Smooth muscle cell (in vitro differentiated cells): ENCODE measurements at regions not wholly inside any gene's neighbourhood (a gene's known extent, or its start where the extent isn't known, plus 50 kb on each side); places are given as distances from the start of the nearest gene placed in this dataset.

Experiments used
- DNase-seq: peaks from one replicate; lab custom pipeline; 2025; ENCODE audit not compliant: unreplicated experiment; lab: John Stamatoyannopoulos, UW
- H2AFZ ChIP-seq: fragments of 200-600 bp; sonication (generic); 2 replicates; pipeline ENCODE4 v1.6.0; 2016; ENCODE audit warnings: antibody characterized with exemption, low read depth, mild to moderate bottlenecking
- H3F3A ChIP-seq: fragments of 200-600 bp; sonication (generic); 2 replicates; pipeline ENCODE4 v1.6.0; 2017; ENCODE audit warnings: antibody characterized with exemption, low read depth
- H3K27ac ChIP-seq: fragments of 200-600 bp; sonication (generic); 2 replicates; pipeline ENCODE4 v1.5.1; 2016; ENCODE audit warnings: low read depth, mild to moderate bottlenecking
- H3K27me3 ChIP-seq: fragments of 200-600 bp; sonication (generic); 2 replicates; pipeline ENCODE4 v1.6.1; 2016; ENCODE audit warnings: low read depth, mild to moderate bottlenecking
- H3K36me3 ChIP-seq: fragments of 200-600 bp; sonication (generic); 2 replicates; pipeline ENCODE4 v1.5.1; 2016; ENCODE audit warnings: low read depth
- H3K4me1 ChIP-seq: fragments of 200-600 bp; sonication (generic); 2 replicates; pipeline ENCODE4 v1.5.1; 2016; ENCODE audit warnings: low read depth
- H3K4me2 ChIP-seq: fragments of 200-600 bp; sonication (generic); 2 replicates; pipeline ENCODE4 v1.6.0; 2016; ENCODE audit warnings: mild to moderate bottlenecking
- H3K4me3 ChIP-seq: fragments of 200-600 bp; sonication (generic); 2 replicates; pipeline ENCODE4 v1.5.1; 2016; ENCODE audit warnings: mild to moderate bottlenecking
- H3K79me2 ChIP-seq: fragments of 200-600 bp; sonication (generic); 2 replicates; pipeline ENCODE4 v1.6.0; 2016; ENCODE audit warnings: low read depth, mild to moderate bottlenecking
- H3K9ac ChIP-seq: fragments of 200-600 bp; sonication (generic); 2 replicates; pipeline ENCODE4 v1.6.0; 2016; ENCODE audit warnings: low read depth
- H3K9me3 ChIP-seq: fragments of 200-600 bp; sonication (generic); replicated peaks from 2 replicates; pipeline ENCODE4 v1.5.1; 2016; ENCODE audit warnings: low read depth
- H4K20me1 ChIP-seq: fragments of 200-600 bp; sonication (generic); 2 replicates; pipeline ENCODE4 v1.6.0; 2016; ENCODE audit warnings: low read depth
- CTCF ChIP-seq: fragments of 200-600 bp; sonication (generic); IDR thresholded peaks from 2 replicates; pipeline ENCODE4 v1.5.1; 2017; ENCODE audit warnings: borderline replicate concordance, mild to moderate bottlenecking, antibody characterized with exemption; ENCODE audit not compliant: insufficient read depth, poor library complexity, severe bottlenecking
- WGBS: methylation state at CpG from one replicate; pipeline ENCODE4 v1.1.7; 2016; ENCODE audit warnings: low lambda C conversion rate; 5-methylcytosine and 5-hydroxymethylcytosine counted together

GRCh38 chrX:9286234-9286633 is 178.6 kb upstream of the TBL1X start:
- Histone ChIP-seq H3K27ac (no peak overlapping the region), H3F3A (no peaks in the 10 kb centered on the region), H4K20me1 (no peaks in the 10 kb centered on the region), H3K27me3 (no peaks in the 10 kb centered on the region), H3K79me2 (no peaks in the 10 kb centered on the region), H3K9me3 (no peaks in the 10 kb centered on the region), H2AFZ (no peak overlapping the region), H3K9ac (no peak overlapping the region), H3K4me1 (no peaks in the 10 kb centered on the region), H3K36me3 (no peaks in the 10 kb centered on the region), H3K4me3 (no peak overlapping the region), H3K4me2 (no peak overlapping the region)
- TF ChIP-seq CTCF: no peak
- DNase-seq: no peak
- 72% methylated on average over 3 of the region's 3 CpGs for WGBS

- TF ChIP-seq CTCF: no peak
- Histone ChIP-seq H3K9me3 (no peaks in the 10 kb centered on the region), H3F3A (no peaks in the 10 kb centered on the region), H3K4me1 (no peaks in the 10 kb centered on the region), H3K27ac (no peak overlapping the region), H2AFZ (no peak overlapping the region), H3K36me3 (no peaks in the 10 kb centered on the region), H3K4me2 (peak overlapping the region; percentile 76), H3K27me3 (peaks cover 16% of the 10 kb centered on the region), H3K79me2 (no peaks in the 10 kb centered on the region), H4K20me1 (no peaks in the 10 kb centered on the region), H3K9ac (no peak overlapping the region), H3K4me3 (peak overlapping the region; percentile 32)
- 36% methylated on average over 22 of the region's 22 CpGs for WGBS
- no peak for DNase-seq
Observed at GRCh38 chrX:9291629-9292028, 173.2 kb upstream of the TBL1X start.

DNA sequence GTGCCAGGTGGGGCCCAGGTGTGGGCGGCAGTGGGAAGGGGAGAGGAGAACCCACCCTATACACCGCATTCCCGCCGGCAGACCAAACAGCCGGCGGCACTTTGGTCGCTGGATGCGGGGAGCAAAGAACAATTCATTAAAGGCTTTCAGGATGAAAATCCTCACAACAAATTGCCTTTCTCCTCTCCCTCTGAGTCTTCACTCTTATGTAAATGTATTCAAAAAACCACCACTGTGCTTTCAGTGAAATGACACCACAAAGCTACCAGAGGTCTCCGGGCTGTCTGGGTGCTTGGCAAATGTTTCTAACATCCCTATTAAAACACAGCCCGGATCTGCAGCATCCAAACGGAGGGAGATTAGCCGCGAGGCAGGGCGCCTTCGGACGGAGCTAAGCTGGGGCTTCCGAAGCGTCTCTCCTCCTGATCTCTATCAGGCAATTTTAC is 171.8 kb upstream of the TBL1X start:
- peak overlapping the region; percentile 72 for H3K4me2 ChIP-seq
- WGBS: 44% methylated on average over 18 of the region's 18 CpGs
- TF ChIP-seq CTCF: no peak

GRCh38 chrX:9293903-9294302 is 171.0 kb upstream of the TBL1X start:
- Histone ChIP-seq H3K27me3 (peaks cover 16% of the 10 kb centered on the region), H3K27ac (no peak overlapping the region), H2AFZ (no peak overlapping the region), H3K9ac (no peak overlapping the region), H3K9me3 (no peaks in the 10 kb centered on the region), H4K20me1 (no peaks in the 10 kb centered on the region), H3K79me2 (no peaks in the 10 kb centered on the region), H3K36me3 (no peaks in the 10 kb centered on the region), H3K4me1 (no peaks in the 10 kb centered on the region), H3K4me2 (no peak overlapping the region), H3K4me3 (no peak overlapping the region), H3F3A (no peaks in the 10 kb centered on the region)
- no peak for TF ChIP-seq CTCF
- 80% methylated on average over 6 of the region's 6 CpGs for WGBS
- DNase-seq: no peak

More for the DNA sequence above, 171.8 kb upstream of the TBL1X start:
- Histone ChIP-seq H3K9ac (no peak overlapping the region), H4K20me1 (no peaks in the 10 kb centered on the region), H3K9me3 (no peaks in the 10 kb centered on the region), H2AFZ (no peak overlapping the region), H3K4me1 (no peaks in the 10 kb centered on the region), H3K4me3 (no peak overlapping the region), H3F3A (no peaks in the 10 kb centered on the region), H3K27ac (no peak overlapping the region), H3K27me3 (peaks cover 16% of the 10 kb centered on the region), H3K36me3 (no peaks in the 10 kb centered on the region), H3K79me2 (no peaks in the 10 kb centered on the region)
- no peak for DNase-seq
